ENCODE measurements at regions not wholly inside any gene's neighbourhood (a gene's known extent, or its start where the extent isn't known, plus 50 kb on each side); places are given as distances from the start of the nearest gene placed in this dataset.

- no peak for TF ChIP-seq ARNT (IDR thresholded peaks at IDR 0.05)
- no peak for TF ChIP-seq ELF4 (IDR thresholded peaks at IDR 0.05)
- no peak for TF ChIP-seq BHLHE40 (IDR thresholded peaks at IDR 0.05; ENCODE audit: borderline replicate concordance)
- TF ChIP-seq HDGF (IDR thresholded peaks at IDR 0.05; ENCODE audit: borderline replicate concordance), result no peak
- no peak for TF ChIP-seq FOXK2 (IDR thresholded peaks at IDR 0.05)
- no peak for TF ChIP-seq L3MBTL2 (conservative IDR thresholded peaks at IDR 0.05)
- TF ChIP-seq SUZ12 (IDR thresholded peaks at IDR 0.05), result no peak
- TF ChIP-seq ZNF384 (IDR thresholded peaks at IDR 0.05), result no peak
Measured at GRCh38 chr4:83201761-83202160, 82.8 kb downstream of the COQ2 start.
